ENCODE measurements at regions not wholly inside any gene's neighbourhood (a gene's known extent, or its start where the extent isn't known, plus 50 kb on each side); places are given as distances from the start of the nearest gene placed in this dataset.

DNA sequence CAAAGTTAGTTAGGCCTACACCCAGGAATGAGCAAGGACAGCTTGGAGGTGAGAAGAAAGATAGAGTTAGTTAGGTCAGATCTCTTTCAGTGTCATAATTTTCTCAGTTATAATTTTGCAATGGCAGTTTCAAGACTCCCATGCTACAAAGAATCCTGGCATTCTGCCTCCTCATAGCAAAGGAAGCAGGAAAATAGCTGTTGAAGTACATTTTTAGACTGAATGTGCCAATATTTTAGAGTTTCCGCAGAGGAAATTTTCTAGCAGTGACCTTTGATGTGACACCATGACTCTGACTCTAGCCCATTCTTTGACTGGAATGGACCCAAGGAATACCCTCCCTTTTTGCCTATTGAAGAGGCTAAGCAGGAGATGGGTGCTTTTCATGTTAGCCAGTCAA, 371.7 kb downstream of the PIK3C3 start:
- TF ChIP-seq CTCF (IDR thresholded peaks at IDR 0.05) (no peak), POLR2A (IDR thresholded peaks at IDR 0.05) (no peak)

All from heart left ventricle (tissue), 13 donors.